ENCODE measurements at regions not wholly inside any gene's neighbourhood (a gene's known extent, or its start where the extent isn't known, plus 50 kb on each side); places are given as distances from the start of the nearest gene placed in this dataset.

GRCh38 chr2:136322428-136322827 lies 204.5 kb upstream of the CXCR4 start:
- TF ChIP-seq, protein P1, sequence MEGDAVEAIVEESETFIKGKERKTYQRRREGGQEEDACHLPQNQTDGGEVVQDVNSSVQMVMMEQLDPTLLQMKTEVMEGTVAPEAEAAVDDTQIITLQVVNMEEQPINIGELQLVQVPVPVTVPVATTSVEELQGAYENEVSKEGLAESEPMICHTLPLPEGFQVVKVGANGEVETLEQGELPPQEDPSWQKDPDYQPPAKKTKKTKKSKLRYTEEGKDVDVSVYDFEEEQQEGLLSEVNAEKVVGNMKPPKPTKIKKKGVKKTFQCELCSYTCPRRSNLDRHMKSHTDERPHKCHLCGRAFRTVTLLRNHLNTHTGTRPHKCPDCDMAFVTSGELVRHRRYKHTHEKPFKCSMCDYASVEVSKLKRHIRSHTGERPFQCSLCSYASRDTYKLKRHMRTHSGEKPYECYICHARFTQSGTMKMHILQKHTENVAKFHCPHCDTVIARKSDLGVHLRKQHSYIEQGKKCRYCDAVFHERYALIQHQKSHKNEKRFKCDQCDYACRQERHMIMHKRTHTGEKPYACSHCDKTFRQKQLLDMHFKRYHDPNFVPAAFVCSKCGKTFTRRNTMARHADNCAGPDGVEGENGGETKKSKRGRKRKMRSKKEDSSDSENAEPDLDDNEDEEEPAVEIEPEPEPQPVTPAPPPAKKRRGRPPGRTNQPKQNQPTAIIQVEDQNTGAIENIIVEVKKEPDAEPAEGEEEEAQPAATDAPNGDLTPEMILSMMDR (conservative IDR thresholded peaks at IDR 0.05) = no peak

More at GRCh38 chr2:136322428-136322827, 204.5 kb upstream of the CXCR4 start:
- Histone ChIP-seq H4K8ac (replicated peaks; ENCODE audit: insufficient read length, low read depth, low read length) (no peak overlapping the region), H3K79me1 (ENCODE audit: insufficient read depth, low read depth, low read length, poor library complexity, severe bottlenecking) (no peaks in the 10 kb centered on the region), H3K23ac (ENCODE audit: insufficient read length, low read depth, low read length) (no peak overlapping the region), H2BK15ac (ENCODE audit: low read depth, low read length) (no peak overlapping the region), H3K23me2 (ENCODE audit: insufficient read length, low read depth, low read length, poor library complexity, severe bottlenecking) (no peaks in the 10 kb centered on the region), H4K5ac (ENCODE audit: insufficient read length, low read depth, low read length) (no peak overlapping the region), H2BK20ac (ENCODE audit: low read depth, low read length, poor library complexity, severe bottlenecking) (no peak overlapping the region), H3K4ac (ENCODE audit: low read depth, low read length) (no peak overlapping the region), H2BK120ac (ENCODE audit: low read depth, low read length, poor library complexity, severe bottlenecking) (no peak overlapping the region), H4K20me1 (ENCODE audit: control insufficient read depth, insufficient read depth, insufficient read length) (no peaks in the 10 kb centered on the region), H2BK5ac (ENCODE audit: insufficient read length, low read length) (no peak overlapping the region), H3K56ac (ENCODE audit: insufficient read length, low read depth, low read length) (no peak overlapping the region), H3K27ac (ENCODE audit: insufficient read length, low read depth, low read length) (no peak overlapping the region), H2AFZ (ENCODE audit: low read length) (no peak overlapping the region), H3K18ac (ENCODE audit: insufficient read length, low read depth, low read length) (no peak overlapping the region), H3K14ac (ENCODE audit: insufficient read depth, low read length) (no peak overlapping the region), H3K79me2 (ENCODE audit: insufficient read depth, low read length) (no peaks in the 10 kb centered on the region), H3T11ph (ENCODE audit: low read length) (no peak overlapping the region), H3K9me3 (ENCODE audit: control insufficient read depth, low read depth, low read length) (no peaks in the 10 kb centered on the region), H4K91ac (ENCODE audit: insufficient read length, low read depth, low read length) (no peak overlapping the region), H3K4me2 (ENCODE audit: insufficient read depth, insufficient read length, low read length) (no peak overlapping the region), H2BK12ac (ENCODE audit: insufficient read length, low read depth, low read length) (no peak overlapping the region), H2AK5ac (ENCODE audit: insufficient read length, low read length) (no peak overlapping the region), H3K4me1 (ENCODE audit: insufficient read depth, low read length) (peaks cover 4% of the 10 kb centered on the region; the same call in 1 of the 2 replicates), H3K27me3 (ENCODE audit: insufficient read depth, low read length) (no peaks in the 10 kb centered on the region), H3K9ac (ENCODE audit: extremely low read depth, insufficient read length, low read length) (no peak overlapping the region)
- Mint-ChIP-seq H3K36me3 (ENCODE audit: insufficient read depth in 1 of 3, low read depth in 3 of 3) (no peaks in the 10 kb centered on the region), H3K4me3 (no peak overlapping the region), H3K27ac (peak overlapping the region in 1 of 3 experiments; percentile 71; a peak in 3 of 7 replicates), H3K4me1 (peaks cover 36 to 37% of the 10 kb centered on the region in 2 experiments), H3K27me3 (ENCODE audit: low read depth) (no peaks in the 10 kb centered on the region; the same call in none of the 2 replicates), H3K9me3 (no peaks in the 10 kb centered on the region; a peak in 1 of 5 replicates)
- no CpG with 5 or more reads among the region's 2 CpGs for WGBS (ENCODE audit: extremely low coverage, insufficient read length, low lambda C conversion rate)
- DNase-seq = no peak
